Occipital lobe (tissue), 1 donor: ENCODE measurements at regions not wholly inside any gene's neighbourhood (a gene's known extent, or its start where the extent isn't known, plus 50 kb on each side); places are given as distances from the start of the nearest gene placed in this dataset.

Source experiments
- DNase-seq: peaks from one replicate; lab custom pipeline; 2025; lab: John Stamatoyannopoulos, UW

DNA sequence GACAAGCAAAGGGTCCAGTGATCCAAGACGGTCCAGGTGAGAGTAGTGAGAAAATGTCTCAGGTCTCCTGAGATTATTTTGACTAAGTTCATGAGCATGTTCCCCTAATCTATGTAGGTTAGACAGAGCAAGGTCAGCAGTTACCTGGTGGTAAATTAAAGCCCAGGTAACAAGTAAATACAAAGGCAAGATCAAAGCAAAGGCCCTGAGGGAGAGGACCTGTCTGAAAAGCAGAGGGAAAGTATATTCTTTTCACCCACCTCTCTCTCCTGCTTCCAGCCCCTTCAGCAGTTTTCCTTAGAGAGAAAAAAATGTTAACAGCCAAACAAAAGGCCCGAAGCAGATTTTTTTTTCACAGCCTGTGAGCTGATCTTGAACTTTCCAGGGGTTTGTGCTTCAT is 302.7 kb downstream of the MAP2K6 start:
- no peak for DNase-seq

DNA sequence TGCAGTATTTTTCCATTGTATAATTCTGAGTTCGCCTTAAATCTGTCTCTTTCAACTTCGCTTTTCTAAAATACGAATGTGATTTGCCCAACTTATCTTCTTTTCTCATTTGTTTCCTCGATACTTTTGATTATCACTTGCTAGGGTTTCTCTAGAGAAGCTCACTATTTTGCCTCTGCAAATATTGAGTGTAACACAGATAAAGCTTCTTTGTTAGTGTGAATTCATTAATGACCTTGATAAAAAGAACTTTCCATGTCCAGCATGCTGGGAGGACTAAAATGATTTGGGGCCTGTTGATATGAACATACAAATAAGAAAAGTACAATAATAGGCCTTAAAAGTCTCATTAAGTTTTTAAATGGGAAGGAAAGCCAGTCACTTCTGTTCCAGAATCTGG is 303.3 kb downstream of the MAP2K6 start:
- no peak for DNase-seq

DNA sequence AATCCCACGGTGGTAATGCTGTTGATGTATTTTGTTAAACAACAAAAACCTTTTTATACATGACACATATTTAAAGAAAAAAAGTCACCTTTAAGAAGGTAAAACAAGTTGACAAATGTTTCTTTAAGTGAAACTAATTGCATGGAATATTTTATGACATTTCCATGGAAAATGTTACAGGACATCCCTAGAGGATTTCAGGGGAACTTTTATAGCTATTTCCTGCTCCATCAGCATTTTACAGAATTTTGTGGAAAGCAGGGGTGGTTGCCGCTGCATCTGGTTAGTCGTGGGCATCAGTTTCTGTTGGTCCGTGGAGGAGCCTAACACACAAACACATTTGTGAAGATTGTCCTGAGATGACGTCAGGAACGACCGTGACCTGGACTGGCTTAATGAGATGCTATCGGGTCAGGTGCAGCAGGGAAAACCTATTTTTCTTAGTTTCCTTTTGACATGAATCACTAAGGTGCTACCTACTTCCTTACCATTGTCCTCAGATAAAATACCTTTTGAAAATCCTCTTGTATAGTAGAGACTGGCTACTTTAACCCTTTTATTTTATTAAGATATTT is 305.1 kb downstream of the MAP2K6 start:
- DNase-seq: no peak

DNA sequence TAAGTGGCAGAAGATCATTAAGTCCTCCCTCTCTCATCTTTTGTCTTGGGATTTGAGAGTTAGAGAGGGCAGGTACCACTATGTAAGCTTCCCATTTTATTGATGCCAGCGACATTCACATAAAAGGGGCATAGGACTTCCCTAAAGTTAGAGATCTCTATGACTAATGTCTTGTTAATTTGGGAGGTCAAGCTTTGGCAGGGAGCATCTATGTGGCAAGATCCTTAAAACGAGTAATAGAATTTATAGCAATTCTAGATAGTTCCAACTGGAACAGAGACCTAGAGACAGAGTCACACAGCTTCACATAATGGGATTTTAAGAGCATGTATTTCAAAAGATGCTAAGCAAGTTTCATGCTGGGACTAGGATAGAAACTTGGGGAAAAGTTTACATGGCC is 308.0 kb downstream of the MAP2K6 start:
- DNase-seq: no peak

DNA sequence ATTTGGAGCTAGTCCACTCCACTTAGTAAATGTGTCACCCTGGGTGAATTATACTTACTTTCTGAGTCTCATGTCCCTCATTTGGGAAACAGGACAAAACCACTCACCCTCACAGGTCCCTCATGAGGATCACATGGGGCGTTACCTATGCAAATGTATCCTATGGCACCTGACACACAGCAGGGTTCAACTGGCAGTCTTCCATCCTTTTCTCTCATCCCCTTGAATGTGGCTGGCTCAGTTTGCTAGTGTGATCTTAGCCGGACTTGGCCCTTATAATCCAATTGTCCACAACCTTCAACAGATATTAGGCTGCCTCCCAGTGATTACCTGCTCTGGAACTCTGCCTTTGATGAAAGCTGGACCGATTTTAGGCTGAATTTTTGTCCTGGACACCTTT is 308.8 kb downstream of the MAP2K6 start:
- no peak for DNase-seq

DNA sequence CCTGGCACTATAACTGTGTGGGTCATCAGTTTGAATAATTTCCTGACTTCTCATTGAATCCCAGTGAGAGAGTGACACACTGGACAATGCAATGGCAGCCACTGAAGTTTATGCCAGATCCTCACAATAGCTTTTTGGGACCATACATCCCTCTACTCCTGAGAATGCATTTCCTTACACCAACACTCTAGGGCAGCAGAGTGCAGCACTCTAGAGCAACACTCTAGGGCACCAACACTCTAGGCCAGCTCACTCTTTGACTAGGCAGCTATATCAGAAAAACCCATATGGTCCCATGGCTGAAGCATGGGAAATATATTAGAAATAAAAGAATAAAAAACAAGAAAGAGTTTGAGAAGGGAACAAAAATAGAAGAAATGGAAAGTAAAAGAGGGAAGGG is 309.2 kb downstream of the MAP2K6 start:
- no peak for DNase-seq

DNA sequence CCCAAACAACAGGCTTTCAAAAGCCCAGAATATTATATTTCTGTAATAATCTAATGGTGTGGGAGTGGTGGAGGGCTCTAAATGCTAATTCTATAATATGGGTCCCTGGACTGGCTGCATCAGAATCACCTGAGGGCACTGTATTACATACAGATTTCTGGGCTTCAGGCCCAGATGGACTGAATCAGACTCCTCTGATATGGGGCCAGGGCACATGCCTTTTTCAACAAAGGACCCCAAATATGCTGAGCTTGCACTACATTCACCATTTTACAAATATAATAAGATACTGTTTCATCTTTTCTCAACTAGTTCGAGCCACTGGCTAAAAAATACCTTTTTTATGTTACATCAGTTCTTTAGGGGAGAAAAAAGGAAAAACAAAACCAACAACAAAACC is 309.7 kb downstream of the MAP2K6 start:
- DNase-seq: no peak

DNA sequence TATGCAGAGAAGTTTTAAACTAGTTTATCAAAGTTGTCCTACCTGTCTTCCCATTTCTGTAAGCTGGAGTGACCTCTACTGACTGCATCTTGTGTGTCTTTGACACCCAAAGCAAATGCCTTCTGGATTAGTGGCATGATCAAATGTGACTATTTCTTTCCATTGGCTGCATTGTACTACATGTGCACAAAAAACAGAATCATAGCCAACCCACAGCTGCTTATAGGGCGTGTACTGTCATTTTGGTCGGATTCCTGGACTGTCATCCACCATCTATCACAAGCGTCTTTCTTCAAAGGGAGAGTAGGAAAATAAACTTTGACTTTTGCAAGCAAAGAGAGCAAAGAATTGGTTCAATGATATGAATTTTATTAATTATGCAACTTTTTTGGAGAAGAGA is 310.6 kb downstream of the MAP2K6 start:
- DNase-seq: no peak

DNA sequence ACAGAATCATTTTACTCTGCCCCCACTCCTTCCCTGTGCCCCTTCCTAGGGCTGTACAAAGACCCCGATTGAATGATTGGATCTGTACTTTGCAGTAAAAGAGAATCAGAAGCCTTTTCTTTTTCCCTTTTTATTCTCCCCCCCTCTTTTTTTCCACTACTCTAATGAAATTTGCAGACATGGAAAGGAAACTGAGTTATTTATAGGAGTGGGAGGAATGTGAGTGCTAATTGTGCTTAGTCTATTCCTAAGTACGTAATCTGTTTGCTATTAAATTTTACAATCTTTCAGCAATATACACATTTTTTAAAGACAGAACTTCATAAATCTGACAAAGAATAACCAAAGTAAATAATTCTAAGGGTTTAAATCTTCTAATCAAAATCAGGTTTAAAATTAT is 314.3 kb downstream of the MAP2K6 start:
- no peak for DNase-seq

DNA sequence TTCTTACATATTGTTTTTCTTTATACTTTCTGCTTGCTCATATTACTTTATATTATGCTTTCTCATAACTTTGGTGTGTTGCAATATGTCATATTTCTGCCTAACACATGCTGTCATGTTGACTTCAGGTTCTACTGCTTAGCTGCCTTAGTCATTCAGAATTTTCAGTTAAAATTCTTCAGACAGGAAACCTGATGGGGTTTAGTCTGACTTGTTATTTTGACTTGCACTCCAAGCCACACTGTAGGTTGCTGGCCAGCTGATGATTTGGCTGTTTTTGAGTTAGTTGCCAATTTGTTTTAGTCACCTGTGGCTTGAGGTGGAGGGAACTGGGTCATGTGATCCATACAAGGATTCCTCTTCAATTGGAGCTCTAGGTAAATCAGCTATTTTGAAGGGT is 315.4 kb downstream of the MAP2K6 start:
- no peak for DNase-seq

DNA sequence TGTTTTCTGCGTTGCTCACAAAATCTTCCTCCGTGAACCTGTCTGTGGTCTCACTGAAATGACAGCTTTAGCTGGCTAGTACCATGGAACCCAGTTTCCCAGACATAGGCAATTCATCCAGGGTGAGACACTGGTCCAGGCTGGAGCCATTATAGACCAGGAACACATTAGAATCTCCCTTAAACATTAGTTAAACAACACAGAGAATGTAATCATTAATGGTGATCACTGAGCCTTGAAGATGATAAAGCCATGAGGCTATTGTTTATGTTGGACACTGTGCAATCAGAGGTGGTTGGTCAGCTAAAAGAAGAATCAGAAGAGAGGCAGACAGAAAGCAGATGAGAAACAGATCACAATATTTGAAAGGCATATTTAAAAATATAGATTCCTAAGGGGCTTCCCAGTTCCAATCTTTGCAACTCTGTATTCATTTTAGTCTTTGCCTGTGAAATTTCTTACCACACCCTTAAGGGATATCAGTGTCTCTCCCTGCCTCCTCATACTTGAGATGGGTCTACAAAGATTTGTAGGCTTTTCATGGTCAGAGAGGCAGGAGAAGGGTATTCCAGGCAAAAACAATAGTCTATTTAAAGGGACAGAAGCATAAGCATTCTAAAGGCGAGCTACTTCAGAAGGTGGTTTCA is 317.9 kb downstream of the MAP2K6 start:
- DNase-seq: no peak

DNA sequence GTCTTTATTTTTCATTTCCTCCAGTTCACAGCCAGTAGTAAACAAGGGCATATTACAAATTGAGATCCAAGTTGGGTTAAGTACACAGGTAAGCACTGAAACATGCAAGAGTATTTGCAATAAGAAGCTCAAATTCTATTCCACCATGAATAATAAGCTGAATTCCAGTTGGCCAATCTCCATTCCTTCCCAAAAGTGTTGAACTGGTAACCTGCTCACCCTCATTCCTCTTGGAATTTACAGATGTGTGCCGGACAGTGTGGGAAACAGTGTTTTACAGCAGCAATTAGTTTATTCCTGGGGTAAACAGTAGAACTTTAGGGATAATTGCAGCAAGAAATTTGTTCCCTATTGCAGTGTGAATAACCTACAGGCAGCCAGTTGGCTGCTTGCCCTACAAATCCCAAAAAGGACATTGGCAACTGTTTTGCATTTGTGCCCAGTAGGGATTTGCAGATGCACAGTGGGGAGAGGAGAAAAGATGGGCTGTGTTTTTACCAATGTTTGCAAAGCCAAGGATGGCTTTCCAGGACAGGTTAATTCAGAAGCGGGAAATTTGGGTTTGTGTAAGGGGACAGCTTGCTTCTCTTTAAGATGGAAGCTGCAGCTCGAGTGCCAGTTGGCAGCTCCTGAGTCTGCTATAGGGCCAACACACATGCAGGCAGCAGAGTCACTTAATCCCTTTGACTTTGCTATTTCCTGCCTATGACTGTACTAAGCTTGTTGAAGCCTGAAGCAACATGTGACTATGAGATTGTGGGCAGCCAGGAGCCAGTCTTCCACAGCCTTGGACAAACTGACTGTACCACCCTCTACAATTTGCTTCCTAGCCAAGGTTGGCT is 318.9 kb downstream of the MAP2K6 start:
- DNase-seq: no peak

DNA sequence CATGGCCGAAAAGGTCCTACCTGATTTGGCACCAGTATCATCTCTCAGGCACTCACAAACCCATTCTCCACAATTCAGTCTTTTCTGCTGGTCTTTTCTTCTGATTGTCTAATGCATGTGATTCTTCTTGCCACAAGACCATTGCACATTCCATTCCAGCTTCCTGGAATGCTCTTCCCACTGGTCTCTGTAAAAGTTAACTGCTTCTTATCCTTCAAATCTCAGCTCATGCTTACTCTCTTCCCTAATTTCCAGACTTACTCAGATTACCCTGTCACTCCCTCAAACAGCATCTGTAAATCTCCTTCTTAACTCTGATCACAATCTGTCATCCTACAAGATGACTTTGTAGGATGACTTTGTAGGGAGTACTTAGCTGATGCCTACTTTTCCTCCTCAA is 320.2 kb downstream of the MAP2K6 start:
- DNase-seq: no peak

DNA sequence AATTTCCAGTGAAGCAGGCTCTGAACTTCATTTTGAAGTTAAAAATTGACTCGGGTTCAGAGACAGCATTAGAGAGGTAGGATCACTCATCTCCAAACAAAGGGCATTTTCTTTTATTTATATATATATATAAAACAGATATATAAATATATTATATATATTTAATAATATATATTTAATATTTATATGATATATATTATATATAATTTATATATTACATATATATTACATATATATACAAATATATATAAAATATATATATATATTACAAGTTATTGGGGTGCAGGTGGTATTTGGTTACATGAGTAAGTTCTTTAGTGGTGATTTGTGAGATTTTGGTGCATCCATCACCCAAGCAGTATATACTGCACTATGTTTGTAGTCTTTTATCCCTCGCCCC is 320.8 kb downstream of the MAP2K6 start:
- DNase-seq: no peak

DNA sequence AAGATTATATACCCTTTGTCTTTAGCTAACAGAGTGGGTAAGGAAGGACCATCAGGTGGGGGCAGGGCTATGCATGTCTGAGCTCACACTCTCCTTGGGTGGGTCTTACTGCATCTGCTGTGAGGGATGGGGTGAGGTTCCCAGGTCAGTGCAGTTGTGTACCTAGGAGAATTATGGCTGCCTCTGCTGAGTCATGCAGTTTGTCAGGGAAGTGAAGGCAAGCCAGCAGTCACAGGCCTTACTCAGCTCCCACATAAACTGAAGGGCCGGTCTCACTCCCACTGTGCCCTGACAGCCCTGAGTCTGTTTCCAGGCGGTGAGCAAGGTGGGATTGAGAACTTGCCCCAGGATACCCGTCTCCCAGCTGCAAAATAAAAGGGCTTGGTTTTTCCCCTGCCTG is 328.6 kb downstream of the MAP2K6 start:
- no peak for DNase-seq

DNA sequence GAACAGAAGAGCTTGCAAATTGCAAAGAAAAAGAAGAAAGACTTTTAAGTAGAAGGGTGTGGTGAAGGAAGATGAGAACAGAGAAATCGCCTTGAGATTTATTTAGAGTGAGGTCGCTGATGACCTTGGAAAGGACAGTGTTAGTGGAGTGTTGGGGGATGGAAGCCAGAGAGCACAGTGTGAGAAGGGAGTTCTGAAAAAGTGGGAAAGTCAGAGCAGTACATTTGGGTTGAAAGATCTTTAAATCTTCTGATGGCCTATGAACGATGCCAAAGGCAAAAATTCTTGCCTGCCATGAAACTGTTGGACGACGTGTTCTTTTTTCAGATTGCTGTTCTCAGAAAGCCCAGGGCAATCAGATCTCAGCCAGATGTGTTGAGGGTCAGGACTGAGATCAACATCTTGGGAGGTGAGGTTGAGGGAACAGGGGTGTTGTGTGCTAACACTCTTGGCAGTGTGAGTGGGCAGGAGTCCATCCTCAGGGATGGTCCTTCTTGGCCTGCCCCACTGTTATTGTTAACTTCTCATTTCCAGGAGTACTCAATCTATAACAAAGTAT is 330.1 kb downstream of the MAP2K6 start:
- no peak for DNase-seq

DNA sequence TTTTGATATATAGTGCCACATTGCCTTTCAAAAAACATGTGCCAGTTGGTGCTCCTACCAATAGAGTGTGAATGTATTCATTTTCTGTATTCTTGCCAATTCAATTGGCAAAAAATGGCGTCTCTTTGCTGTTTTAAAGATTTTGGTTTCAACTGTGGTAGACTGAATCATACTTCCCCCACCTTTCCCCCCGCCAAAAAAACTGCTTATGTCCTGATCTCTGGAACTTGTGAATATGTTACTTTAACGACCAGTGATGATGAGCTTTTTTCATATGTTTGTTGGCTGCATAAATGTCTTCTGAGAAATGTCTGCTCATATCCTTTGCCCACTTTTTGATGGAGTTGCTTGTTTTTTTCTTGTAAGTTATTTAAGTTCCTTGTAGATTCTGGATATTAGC is 325.1 kb upstream of the KCNJ16 start:
- DNase-seq: no peak

DNA sequence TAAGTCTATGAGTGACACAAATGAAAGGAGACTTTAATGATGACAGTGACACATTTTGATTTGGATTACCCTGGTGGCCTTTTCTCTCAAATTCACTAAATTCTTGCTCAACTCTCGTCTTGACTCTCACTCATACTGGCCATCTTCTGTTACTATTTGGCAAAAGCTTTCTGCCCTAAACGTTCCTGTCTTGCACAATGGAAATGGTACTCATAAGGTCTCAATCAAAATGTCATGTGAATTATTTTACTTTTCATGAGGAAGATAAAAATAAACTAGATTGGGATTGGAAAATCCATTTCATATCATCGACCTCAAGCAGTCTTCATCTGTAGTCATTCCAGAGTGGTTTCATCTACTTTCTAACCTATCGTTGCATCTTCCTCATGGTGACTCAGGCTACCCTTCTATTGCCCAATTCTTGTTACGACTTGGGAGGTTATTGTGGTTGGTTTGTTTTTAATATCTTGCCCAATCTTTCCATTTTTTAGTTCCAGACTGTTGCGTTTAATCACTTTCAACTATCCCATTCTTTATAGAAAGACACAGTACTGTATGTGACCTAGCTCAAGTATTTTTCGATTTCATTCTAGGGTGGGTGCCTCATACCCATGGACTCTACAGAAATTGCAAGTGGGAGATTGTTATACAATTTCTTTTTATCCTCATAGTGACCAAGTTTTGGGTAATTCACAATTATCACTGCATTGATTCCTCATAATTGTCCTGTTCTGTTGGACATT is 317.2 kb upstream of the KCNJ16 start:
- DNase-seq: no peak

DNA sequence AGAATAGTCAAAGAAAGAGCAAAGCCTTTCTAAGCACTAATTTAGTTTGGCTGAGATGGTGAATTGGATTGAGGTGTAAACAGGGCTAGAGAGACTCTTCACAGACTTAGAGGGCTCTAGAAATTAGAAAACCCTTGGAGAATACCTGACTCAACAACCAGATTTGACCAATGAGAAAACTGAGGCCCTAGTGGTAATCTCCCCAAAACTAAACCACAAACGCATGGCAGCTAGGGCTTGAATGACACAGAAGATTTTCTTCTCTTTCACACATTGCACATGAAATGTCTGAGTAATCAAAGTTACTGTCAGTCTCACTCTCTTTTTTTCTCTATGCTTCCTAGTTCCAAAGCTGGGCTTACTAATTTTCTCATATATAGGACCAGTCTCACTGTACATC is 314.5 kb upstream of the KCNJ16 start:
- DNase-seq: no peak

DNA sequence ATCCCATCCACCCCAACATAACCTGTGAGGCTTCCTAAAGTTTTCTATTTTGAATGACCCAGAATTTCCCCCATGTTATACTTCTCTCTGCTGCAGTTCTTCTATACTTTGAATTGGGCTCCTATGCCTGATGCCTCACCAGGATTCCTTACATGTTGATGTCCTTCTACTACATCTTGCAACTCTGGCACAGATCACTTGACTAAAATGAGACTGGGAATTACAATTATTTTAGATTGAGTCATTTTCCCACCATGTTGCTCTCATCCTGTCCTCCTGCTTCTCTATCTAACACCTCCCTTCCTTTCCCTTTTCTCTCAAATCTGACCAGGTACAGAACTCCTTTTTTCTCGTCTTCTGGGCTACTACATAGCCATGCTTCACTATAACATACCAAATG is 314.0 kb upstream of the KCNJ16 start:
- no peak for DNase-seq

DNA sequence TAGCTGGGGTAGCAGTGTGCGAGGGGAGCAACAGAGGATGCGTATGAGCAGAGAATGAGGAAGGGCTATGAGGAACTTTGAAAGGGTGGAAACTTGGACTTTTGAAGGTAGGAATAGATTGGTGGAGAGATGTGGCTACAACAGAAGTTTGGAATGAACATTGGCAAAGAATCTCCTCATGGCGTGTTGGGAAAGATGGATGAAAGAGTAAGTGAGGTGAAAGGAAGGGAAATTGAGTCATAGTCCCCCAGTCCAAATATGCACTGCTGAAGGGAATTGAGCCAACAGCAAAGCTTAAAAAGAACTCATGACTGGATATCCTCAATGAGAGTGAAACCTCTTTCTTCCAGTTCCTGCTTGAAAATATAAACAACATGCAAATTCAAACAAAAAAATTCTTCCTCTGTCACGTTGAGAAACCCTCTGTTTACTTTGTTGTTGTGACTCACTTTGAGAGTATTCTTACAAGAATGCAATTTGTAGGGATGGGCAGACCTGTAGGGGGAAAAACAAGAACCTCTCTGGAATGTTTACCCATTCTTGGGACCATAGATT is 313.2 kb upstream of the KCNJ16 start:
- no peak for DNase-seq

DNA sequence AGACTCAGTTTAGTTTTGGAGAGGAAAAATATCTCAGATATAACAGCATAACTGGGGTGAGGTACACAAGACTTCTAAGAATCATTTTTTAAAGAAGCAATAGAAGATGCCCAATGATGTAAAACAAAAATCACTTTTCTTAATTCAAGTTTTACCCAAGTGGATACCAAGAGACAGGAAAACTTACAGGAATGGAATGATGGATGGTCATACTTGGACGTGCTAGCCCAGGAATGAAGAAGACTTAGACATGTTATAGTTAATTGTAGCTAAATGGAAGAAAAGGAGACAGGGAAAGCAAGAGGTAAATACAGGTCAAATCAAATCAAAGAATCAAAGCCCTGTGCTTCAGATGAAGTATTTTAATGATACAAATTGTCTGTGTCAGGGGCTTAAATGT is 312.7 kb upstream of the KCNJ16 start:
- DNase-seq: no peak
